ENCODE measurements at regions not wholly inside any gene's neighbourhood (a gene's known extent, or its start where the extent isn't known, plus 50 kb on each side); places are given as distances from the start of the nearest gene placed in this dataset.

DNA sequence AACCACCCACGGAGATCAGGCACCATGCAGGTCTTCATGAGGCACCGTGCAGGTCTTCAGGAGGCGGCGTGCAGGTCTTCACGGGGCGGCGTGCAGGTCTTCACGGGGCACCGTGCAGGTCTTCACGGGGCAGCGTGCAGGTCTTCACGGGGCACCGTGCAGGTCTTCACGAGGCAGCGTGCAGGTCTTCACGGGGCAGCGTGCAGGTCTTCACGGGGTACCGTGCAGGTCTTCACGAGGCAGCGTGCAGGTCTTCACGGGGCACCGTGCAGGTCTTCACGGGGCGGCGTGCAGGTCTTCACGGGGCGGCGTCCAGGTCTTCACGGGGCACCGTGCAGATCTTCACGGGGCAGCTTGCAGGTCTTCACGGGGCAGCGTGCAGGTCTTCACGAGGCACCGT, 350.4 kb upstream of the PKDCC start:
- no peaks in the 10 kb centered on the region for H3K79me2 ChIP-seq (ENCODE audit: insufficient read depth, low read depth, low read length)
- H4K20me1 ChIP-seq (ENCODE audit: insufficient read depth, low read length), result no peaks in the 10 kb centered on the region
- no TSS peak for BruUV-seq (replicated peaks)
- H3K36me3 ChIP-seq (ENCODE audit: insufficient read depth, low read length), result no peaks in the 10 kb centered on the region
- ChIA-PET CTCF (ENCODE audit: unreplicated experiment) (no interaction called here), POLR2A (no interaction called here)
- H3K9me3 ChIP-seq (ENCODE audit: low read length), result no peaks in the 10 kb centered on the region
- no peaks in the 10 kb centered on the region for H3K4me1 ChIP-seq (ENCODE audit: insufficient read depth, low read length, poor library complexity, severe bottlenecking)
- H3K4me2 ChIP-seq (ENCODE audit: low read length), result no peak overlapping the region
- intact Hi-C loops (cut with micrococcal nuclease; ENCODE audit: unreplicated experiment), result no loop called here
- TF ChIP-seq EZH2phosphoT487 (IDR thresholded peaks at IDR 0.05; ENCODE audit: borderline replicate concordance, low read depth, low read length), result no peak
- TF ChIP-seq, protein P1, sequence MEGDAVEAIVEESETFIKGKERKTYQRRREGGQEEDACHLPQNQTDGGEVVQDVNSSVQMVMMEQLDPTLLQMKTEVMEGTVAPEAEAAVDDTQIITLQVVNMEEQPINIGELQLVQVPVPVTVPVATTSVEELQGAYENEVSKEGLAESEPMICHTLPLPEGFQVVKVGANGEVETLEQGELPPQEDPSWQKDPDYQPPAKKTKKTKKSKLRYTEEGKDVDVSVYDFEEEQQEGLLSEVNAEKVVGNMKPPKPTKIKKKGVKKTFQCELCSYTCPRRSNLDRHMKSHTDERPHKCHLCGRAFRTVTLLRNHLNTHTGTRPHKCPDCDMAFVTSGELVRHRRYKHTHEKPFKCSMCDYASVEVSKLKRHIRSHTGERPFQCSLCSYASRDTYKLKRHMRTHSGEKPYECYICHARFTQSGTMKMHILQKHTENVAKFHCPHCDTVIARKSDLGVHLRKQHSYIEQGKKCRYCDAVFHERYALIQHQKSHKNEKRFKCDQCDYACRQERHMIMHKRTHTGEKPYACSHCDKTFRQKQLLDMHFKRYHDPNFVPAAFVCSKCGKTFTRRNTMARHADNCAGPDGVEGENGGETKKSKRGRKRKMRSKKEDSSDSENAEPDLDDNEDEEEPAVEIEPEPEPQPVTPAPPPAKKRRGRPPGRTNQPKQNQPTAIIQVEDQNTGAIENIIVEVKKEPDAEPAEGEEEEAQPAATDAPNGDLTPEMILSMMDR (conservative IDR thresholded peaks at IDR 0.05; ENCODE audit: low read length), result no peak
- DNase-seq (ENCODE audit: low spot score), result no peak
- H3K4me3 ChIP-seq (ENCODE audit: low read depth, low read length, poor library complexity, severe bottlenecking), result no peak overlapping the region
- H2AFZ ChIP-seq (ENCODE audit: low read length), result no peak overlapping the region
- no peaks in the 10 kb centered on the region for H3K9me2 ChIP-seq (ENCODE audit: insufficient read depth, low read length)
- no peak overlapping the region for H3K27ac ChIP-seq (ENCODE audit: low read depth, low read length, poor library complexity, severe bottlenecking)

DNA sequence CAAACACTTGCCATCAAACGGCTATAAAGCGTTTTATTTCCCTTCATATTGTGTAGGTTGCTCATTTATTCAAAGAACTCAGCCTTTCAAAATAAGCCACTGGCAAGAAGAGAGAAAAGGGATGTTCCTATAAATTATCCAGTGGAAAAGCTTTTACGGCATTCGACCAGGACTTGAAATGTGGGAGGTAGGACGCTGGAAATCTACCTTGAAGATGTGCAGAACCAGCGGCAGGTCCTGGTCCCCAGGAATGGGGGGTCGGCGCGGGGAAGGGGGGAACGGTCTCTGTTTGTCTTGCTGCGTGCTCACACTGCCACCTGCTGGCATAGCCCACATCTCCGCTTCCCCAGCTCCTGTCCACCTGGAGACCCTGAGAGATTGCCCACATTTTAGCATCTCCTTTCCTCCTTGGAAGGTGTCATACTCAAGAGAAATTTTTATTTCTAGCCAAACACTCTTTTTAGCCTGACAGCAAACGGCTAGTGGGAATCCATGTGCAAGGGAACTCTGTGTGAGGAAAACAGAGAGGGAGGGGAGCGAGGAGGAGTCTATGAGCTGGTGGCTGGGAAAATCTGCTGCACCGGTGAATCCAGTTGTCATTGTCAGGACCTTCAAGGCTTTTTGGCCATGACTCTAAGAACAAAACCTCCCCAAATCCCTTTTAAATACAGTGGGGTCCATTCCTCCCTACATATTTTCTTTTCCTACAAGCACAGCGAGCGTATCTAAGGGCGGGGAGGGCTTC, 349.0 kb upstream of the PKDCC start:
- DNase-seq (ENCODE audit: low spot score), result peak; percentile 14
- no peak overlapping the region for H2AFZ ChIP-seq (ENCODE audit: low read length)
- CTCF ChIA-PET (ENCODE audit: unreplicated experiment), result no interaction called here
- TF ChIP-seq, protein P1 (conservative IDR thresholded peaks at IDR 0.05; ENCODE audit: low read length), result peak; percentile 87
- no peak for TF ChIP-seq EZH2phosphoT487 (IDR thresholded peaks at IDR 0.05; ENCODE audit: borderline replicate concordance, low read depth, low read length)
- POLR2A ChIA-PET, result no interaction called here
- H3K36me3 ChIP-seq (ENCODE audit: insufficient read depth, low read length), result no peaks in the 10 kb centered on the region
- no peaks in the 10 kb centered on the region for H3K4me1 ChIP-seq (ENCODE audit: insufficient read depth, low read length, poor library complexity, severe bottlenecking)
- H3K4me3 ChIP-seq (ENCODE audit: low read depth, low read length, poor library complexity, severe bottlenecking), result no peak overlapping the region
- BruUV-seq (replicated peaks), result no TSS peak
- no peak overlapping the region for H3K4me2 ChIP-seq (ENCODE audit: low read length)
- no peak overlapping the region for H3K27ac ChIP-seq (ENCODE audit: low read depth, low read length, poor library complexity, severe bottlenecking)
- intact Hi-C loops (cut with micrococcal nuclease; ENCODE audit: unreplicated experiment), result loop anchor here (2.0 kb wide), 1 partner anchor 284 kb away; no protein-coding TSS in a partner anchor
- H3K79me2 ChIP-seq (ENCODE audit: insufficient read depth, low read depth, low read length), result no peaks in the 10 kb centered on the region
- no peaks in the 10 kb centered on the region for H4K20me1 ChIP-seq (ENCODE audit: insufficient read depth, low read length)
- H3K9me2 ChIP-seq (ENCODE audit: insufficient read depth, low read length), result no peaks in the 10 kb centered on the region
- no peaks in the 10 kb centered on the region for H3K9me3 ChIP-seq (ENCODE audit: low read length)

DNA sequence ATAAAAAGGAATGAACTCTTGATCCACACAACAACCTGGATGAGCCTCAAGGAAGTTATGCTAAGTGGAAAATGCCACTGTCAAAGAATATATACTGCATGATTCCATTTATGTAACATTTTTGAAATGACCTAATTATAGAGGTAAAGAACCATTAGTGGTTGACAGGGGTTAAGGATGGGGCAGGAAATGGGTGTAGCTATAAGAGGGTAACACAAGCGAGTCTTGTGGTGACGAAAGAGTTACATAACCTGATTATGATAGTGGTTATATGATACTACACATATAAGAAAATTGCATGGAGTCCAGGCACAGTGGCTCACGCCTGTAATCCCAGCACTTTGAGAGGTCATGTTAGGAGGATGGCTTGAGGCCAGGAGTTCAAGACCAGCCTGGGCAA, 346.6 kb upstream of the PKDCC start:
- Histone ChIP-seq H3K27ac (ENCODE audit: low read depth, low read length, poor library complexity, severe bottlenecking) (no peak overlapping the region), H3K9me2 (ENCODE audit: insufficient read depth, low read length) (no peaks in the 10 kb centered on the region), H3K9me3 (ENCODE audit: low read length) (no peaks in the 10 kb centered on the region), H3K4me1 (ENCODE audit: insufficient read depth, low read length, poor library complexity, severe bottlenecking) (no peaks in the 10 kb centered on the region), H3K36me3 (ENCODE audit: insufficient read depth, low read length) (no peaks in the 10 kb centered on the region), H3K79me2 (ENCODE audit: insufficient read depth, low read depth, low read length) (no peaks in the 10 kb centered on the region), H4K20me1 (ENCODE audit: insufficient read depth, low read length) (no peaks in the 10 kb centered on the region), H2AFZ (ENCODE audit: low read length) (no peak overlapping the region), H3K4me2 (ENCODE audit: low read length) (no peak overlapping the region), H3K4me3 (ENCODE audit: low read depth, low read length, poor library complexity, severe bottlenecking) (no peak overlapping the region)
- DNase-seq (ENCODE audit: low spot score), result no peak
- intact Hi-C loops (cut with micrococcal nuclease; ENCODE audit: unreplicated experiment), result loop anchor here (5.0 kb wide), 1 partner anchor 81 kb away; no protein-coding TSS in a partner anchor
- CTCF ChIA-PET (ENCODE audit: unreplicated experiment), result no interaction called here
- POLR2A ChIA-PET, result no interaction called here
- TF ChIP-seq EZH2phosphoT487 (IDR thresholded peaks at IDR 0.05; ENCODE audit: borderline replicate concordance, low read depth, low read length), result no peak
- TF ChIP-seq, protein P1 (conservative IDR thresholded peaks at IDR 0.05; ENCODE audit: low read length), result no peak
- no TSS peak for BruUV-seq (replicated peaks)
